ENCODE measurements at regions not wholly inside any gene's neighbourhood (a gene's known extent, or its start where the extent isn't known, plus 50 kb on each side); places are given as distances from the start of the nearest gene placed in this dataset.

- TF ChIP-seq, protein P1, sequence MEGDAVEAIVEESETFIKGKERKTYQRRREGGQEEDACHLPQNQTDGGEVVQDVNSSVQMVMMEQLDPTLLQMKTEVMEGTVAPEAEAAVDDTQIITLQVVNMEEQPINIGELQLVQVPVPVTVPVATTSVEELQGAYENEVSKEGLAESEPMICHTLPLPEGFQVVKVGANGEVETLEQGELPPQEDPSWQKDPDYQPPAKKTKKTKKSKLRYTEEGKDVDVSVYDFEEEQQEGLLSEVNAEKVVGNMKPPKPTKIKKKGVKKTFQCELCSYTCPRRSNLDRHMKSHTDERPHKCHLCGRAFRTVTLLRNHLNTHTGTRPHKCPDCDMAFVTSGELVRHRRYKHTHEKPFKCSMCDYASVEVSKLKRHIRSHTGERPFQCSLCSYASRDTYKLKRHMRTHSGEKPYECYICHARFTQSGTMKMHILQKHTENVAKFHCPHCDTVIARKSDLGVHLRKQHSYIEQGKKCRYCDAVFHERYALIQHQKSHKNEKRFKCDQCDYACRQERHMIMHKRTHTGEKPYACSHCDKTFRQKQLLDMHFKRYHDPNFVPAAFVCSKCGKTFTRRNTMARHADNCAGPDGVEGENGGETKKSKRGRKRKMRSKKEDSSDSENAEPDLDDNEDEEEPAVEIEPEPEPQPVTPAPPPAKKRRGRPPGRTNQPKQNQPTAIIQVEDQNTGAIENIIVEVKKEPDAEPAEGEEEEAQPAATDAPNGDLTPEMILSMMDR (IDR thresholded peaks at IDR 0.05 in 2 of 3, conservative IDR thresholded peaks at IDR 0.05 in 1 of 3; ENCODE audit: insufficient read depth in 2 of 3, low read depth in 1 of 3, low read length in 3 of 3): no peak
- no peak for TF ChIP-seq ELF1 (tag; IDR thresholded peaks at IDR 0.05)
- TF ChIP-seq JUND (IDR thresholded peaks at IDR 0.05; ENCODE audit: borderline replicate concordance, low read depth, low read length): no peak
- TF ChIP-seq JUND (tag; IDR thresholded peaks at IDR 0.05; ENCODE audit: borderline replicate concordance, low read depth, low read length): no peak
- TF ChIP-seq CBX3 (IDR thresholded peaks at IDR 0.05; ENCODE audit: borderline replicate concordance in 1 of 2, low read length in 2 of 2): no peak
- TF ChIP-seq POLR2AphosphoS2 (IDR thresholded peaks at IDR 0.05; ENCODE audit: low read length): no peak
- TF ChIP-seq, protein P2, sequence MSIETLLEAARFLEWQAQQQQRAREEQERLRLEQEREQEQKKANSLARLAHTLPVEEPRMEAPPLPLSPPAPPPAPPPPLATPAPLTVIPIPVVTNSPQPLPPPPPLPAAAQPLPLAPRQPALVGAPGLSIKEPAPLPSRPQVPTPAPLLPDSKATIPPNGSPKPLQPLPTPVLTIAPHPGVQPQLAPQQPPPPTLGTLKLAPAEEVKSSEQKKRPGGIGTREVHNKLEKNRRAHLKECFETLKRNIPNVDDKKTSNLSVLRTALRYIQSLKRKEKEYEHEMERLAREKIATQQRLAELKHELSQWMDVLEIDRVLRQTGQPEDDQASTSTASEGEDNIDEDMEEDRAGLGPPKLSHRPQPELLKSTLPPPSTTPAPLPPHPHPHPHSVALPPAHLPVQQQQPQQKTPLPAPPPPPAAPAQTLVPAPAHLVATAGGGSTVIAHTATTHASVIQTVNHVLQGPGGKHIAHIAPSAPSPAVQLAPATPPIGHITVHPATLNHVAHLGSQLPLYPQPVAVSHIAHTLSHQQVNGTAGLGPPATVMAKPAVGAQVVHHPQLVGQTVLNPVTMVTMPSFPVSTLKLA (conservative IDR thresholded peaks at IDR 0.05): no peak
Measured at GRCh38 chr6:168374051-168374502, 54.5 kb upstream of the DACT2 start.
